ENCODE measurements at regions not wholly inside any gene's neighbourhood (a gene's known extent, or its start where the extent isn't known, plus 50 kb on each side); places are given as distances from the start of the nearest gene placed in this dataset.

GRCh38 chr2:59776726-59777008 lies 776.8 kb downstream of the BCL11A start (continued):
- TF ChIP-seq CHD7 (IDR thresholded peaks at IDR 0.05; ENCODE audit: insufficient replicate concordance, low read length) (no peak), NRF1 (IDR thresholded peaks at IDR 0.05; ENCODE audit: low read depth, low read length) (no peak), TAF1 (IDR thresholded peaks at IDR 0.05; ENCODE audit: low read depth, low read length) (no peak), POLR2A (IDR thresholded peaks at IDR 0.05; ENCODE audit: control extremely low read depth in 1 of 2, low read depth in 2 of 2, low read length in 2 of 2) (no peak)
